H1 (cell line): ENCODE measurements at regions not wholly inside any gene's neighbourhood (a gene's known extent, or its start where the extent isn't known, plus 50 kb on each side); places are given as distances from the start of the nearest gene placed in this dataset.

Source experiments
- BRCA1 ChIP-seq: IDR thresholded peaks from 2 replicates; pipeline ENCODE4 v1.6.1; 2012; ENCODE audit warnings: low read depth, low read length, improper control_type of control experiment

DNA sequence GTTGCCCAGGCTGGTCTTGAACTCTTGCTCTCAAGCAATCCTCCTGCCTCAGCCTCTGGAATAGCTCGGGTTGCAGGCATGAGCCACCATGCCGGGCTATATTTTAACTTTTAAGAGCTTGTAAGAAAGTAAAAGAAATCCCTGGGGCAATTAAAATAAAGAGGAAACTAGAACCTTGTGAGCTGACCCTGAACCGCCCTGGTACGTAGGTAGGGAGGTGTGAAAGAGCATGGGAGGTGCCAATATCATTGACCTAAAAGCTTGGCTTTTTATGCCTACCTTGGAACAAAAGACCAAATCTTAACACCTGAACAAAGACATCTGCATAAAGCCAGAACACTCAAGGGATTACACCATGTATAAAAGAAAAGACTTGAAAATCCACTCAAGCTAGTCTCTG, 595.1 kb downstream of the SOX6 start (continued):
- no peak for TF ChIP-seq BRCA1
